Skeletal muscle satellite cell (primary cell): ENCODE measurements at regions not wholly inside any gene's neighbourhood (a gene's known extent, or its start where the extent isn't known, plus 50 kb on each side); places are given as distances from the start of the nearest gene placed in this dataset.
"Not testable (repeated sequence)": the region's sequence is repeated elsewhere in the genome, so short reads cannot be mapped to it uniquely, and the experiment has no call there.

Experiments used
- H3K27me3 ChIP-seq: 2 replicates; pipeline ENCODE4 v1.7.0; 2013; ENCODE audit warnings: low read length; ENCODE audit not compliant: control insufficient read depth, insufficient read depth
- H3K36me3 ChIP-seq: 2 replicates; pipeline ENCODE4 v1.7.0; 2013; ENCODE audit warnings: mild to moderate bottlenecking, control low read depth, low read length; ENCODE audit not compliant: insufficient read depth
- H3K4me1 ChIP-seq: 2 replicates; pipeline ENCODE4 v1.7.0; 2013; ENCODE audit warnings: low read length; ENCODE audit not compliant: control insufficient read depth, insufficient read depth
- H3K4me2 ChIP-seq: 2 replicates; pipeline ENCODE4 v1.7.0; 2013; ENCODE audit warnings: mild to moderate bottlenecking, low read length
- H3K4me3 ChIP-seq: 2 replicates; pipeline ENCODE4 v1.7.0; 2013; ENCODE audit warnings: low read length
- H3K9ac ChIP-seq: 2 replicates; pipeline ENCODE4 v1.7.0; 2013; ENCODE audit warnings: mild to moderate bottlenecking, low read depth, low read length, moderate library complexity
- H3K9me3 ChIP-seq: replicated peaks from 2 replicates; pipeline ENCODE4 v1.7.0; 2013; ENCODE audit warnings: mild to moderate bottlenecking, control low read depth, low read length

DNA sequence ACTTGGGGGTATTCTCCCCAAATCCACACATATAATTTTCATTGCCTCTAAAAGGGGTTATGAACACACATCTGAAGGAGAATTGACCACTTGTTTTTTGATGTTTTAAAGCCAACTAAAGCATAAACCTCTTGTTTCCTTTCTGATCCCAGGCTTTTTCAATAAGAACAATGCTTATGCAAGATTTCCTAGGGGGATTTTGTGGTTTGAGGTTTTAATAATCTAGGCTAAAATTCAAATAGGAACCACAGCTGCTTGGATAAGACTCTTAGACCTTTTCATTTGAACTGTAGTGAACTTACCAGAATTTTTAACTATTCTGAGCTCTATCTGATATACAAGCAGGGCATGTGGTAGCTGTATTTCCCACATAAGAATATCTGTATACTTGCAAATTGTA, 651.1 kb downstream of the ANKRD50 start:
- Histone ChIP-seq H3K9me3 (no peaks in the 10 kb centered on the region), H3K4me3 (no peak overlapping the region), H3K4me2 (peak overlapping the region; percentile 71), H3K36me3 (no peaks in the 10 kb centered on the region), H3K27me3 (no peaks in the 10 kb centered on the region), H3K4me1 (peaks cover 30% of the 10 kb centered on the region), H3K9ac (peak overlapping the region; percentile 74)

DNA sequence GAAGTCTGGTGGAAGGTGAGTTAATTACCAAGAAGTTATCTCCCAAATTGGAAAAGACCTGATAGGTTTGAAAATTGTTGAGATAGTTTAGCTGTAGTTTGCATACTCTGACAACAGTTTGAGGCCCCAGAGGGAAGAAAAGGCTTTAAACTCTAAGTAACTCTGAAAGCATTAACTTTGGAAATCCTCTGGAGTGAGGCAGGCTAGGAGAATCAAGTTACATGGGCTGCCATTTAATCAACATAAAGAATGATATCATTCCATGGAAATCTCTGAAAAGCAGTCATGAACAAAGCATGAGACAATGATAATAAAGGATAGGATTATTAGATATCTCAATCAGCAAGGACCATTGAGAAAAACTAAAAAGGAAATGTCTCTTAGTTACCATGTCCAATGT, 647.1 kb downstream of the ANKRD50 start:
- Histone ChIP-seq H3K4me3 (no peak overlapping the region), H3K4me2 (no peak overlapping the region), H3K9me3 (peaks cover 7% of the 10 kb centered on the region), H3K27me3 (no peaks in the 10 kb centered on the region), H3K9ac (no peak overlapping the region), H3K36me3 (no peaks in the 10 kb centered on the region), H3K4me1 (peaks cover 17% of the 10 kb centered on the region)

DNA sequence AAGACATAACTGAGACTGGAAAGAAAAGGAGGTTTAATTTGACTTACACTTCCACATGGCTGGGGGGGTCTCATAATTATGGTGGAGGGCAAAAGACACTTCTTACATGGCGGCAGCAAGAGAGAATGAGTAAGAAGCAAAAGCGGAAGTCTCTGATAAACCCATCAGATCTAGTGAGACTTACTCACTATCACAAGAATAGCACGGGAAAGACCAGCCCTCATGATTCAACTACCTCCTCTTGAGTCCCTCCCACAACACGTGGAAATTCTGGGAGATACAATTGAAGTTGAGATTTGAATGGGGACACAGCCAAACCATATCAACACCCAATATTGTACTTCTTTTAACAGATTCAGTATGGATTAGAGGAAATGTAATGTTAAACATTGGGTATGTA, 646.6 kb downstream of the ANKRD50 start:
- Histone ChIP-seq H3K9ac (no peak overlapping the region), H3K4me2 (no peak overlapping the region), H3K36me3 (no peaks in the 10 kb centered on the region), H3K9me3 (peaks cover 9% of the 10 kb centered on the region), H3K4me3 (no peak overlapping the region), H3K4me1 (peaks cover 12% of the 10 kb centered on the region), H3K27me3 (no peaks in the 10 kb centered on the region)

- H3K4me3 ChIP-seq: no peak overlapping the region
- H3K36me3 ChIP-seq: no peaks in the 10 kb centered on the region
- H3K4me2 ChIP-seq: no peak overlapping the region
- no peak overlapping the region for H3K9ac ChIP-seq
- peaks cover 5% of the 10 kb centered on the region for H3K4me1 ChIP-seq
- H3K27me3 ChIP-seq: no peaks in the 10 kb centered on the region
- H3K9me3 ChIP-seq: peaks cover 15% of the 10 kb centered on the region
Observed at GRCh38 chr4:124066595-124066994, 645.9 kb downstream of the ANKRD50 start.

GRCh38 chr4:124067046-124067445, 645.5 kb downstream of the ANKRD50 start:
- Histone ChIP-seq H3K36me3 (no peaks in the 10 kb centered on the region), H3K4me3 (no peak overlapping the region), H3K4me2 (no peak overlapping the region), H3K4me1 (peaks cover under 1% of the 10 kb centered on the region), H3K9ac (no peak overlapping the region), H3K9me3 (peaks cover 15% of the 10 kb centered on the region), H3K27me3 (no peaks in the 10 kb centered on the region)

DNA sequence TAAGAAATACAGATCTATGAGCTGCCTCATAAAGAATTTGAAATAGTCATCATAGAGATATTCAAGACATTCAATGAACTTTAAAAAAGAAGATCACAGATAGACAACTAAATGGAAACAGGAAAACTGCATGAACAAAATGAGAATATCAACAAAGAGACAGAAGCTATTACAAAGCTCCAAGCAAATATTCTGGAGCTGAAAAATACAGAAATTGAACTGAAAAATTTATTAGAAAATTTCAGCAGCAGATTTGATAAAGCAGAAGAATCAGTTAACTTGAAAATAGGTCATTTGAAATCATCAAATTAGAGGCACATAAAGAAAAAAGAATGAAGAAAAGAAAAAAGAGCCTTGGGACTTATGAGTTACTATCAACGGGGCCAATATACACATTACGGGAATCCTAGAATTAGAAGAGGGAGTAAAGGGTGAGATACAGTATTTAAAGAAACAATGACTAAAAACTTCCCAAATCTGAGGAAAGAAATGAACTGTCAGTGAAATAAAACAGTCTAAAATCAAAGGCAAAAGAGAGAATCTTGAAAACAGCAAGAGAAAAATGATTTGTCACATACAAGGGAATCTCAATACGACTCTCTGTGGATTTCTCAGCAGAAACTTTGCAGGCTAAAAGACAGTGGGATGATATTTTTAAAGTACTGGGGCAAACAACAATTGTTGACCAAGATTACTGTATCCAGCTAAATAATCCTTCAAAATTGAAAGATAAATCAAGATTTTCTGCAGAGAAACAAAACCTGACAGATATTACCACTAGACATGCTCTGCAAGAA, 641.6 kb downstream of the ANKRD50 start:
- no peaks in the 10 kb centered on the region for H3K4me1 ChIP-seq
- H3K9me3 ChIP-seq: peaks cover 19% of the 10 kb centered on the region
- no peak overlapping the region for H3K4me3 ChIP-seq
- no peaks in the 10 kb centered on the region for H3K27me3 ChIP-seq
- H3K4me2 ChIP-seq: no peak overlapping the region
- H3K9ac ChIP-seq: no peak overlapping the region
- H3K36me3 ChIP-seq: no peaks in the 10 kb centered on the region

- not testable (repeated sequence) for H3K27me3 ChIP-seq, H3K36me3 ChIP-seq, H3K4me1 ChIP-seq, H3K4me2 ChIP-seq, H3K9ac ChIP-seq, H3K4me3 ChIP-seq
- peaks cover 14% of the 10 kb centered on the region for H3K9me3 ChIP-seq
Observed at GRCh38 chr4:124075276-124075675, 637.3 kb downstream of the ANKRD50 start.

- H3K27me3 ChIP-seq: no peaks in the 10 kb centered on the region
- no peak overlapping the region for H3K4me2 ChIP-seq
- H3K4me3 ChIP-seq: no peak overlapping the region
- no peaks in the 10 kb centered on the region for H3K9me3 ChIP-seq
- no peak overlapping the region for H3K9ac ChIP-seq
- H3K4me1 ChIP-seq: peaks cover 4% of the 10 kb centered on the region
- no peaks in the 10 kb centered on the region for H3K36me3 ChIP-seq
Observed at GRCh38 chr4:124079174-124079780, 633.3 kb downstream of the ANKRD50 start.

- no peak overlapping the region for H3K9ac ChIP-seq
- H3K27me3 ChIP-seq: no peaks in the 10 kb centered on the region
- H3K4me1 ChIP-seq: peaks cover 4% of the 10 kb centered on the region
- no peak overlapping the region for H3K4me3 ChIP-seq
- H3K9me3 ChIP-seq: no peaks in the 10 kb centered on the region
- H3K4me2 ChIP-seq: no peak overlapping the region
- H3K36me3 ChIP-seq: no peaks in the 10 kb centered on the region
Observed at GRCh38 chr4:124083711-124084110, 628.8 kb downstream of the ANKRD50 start.

DNA sequence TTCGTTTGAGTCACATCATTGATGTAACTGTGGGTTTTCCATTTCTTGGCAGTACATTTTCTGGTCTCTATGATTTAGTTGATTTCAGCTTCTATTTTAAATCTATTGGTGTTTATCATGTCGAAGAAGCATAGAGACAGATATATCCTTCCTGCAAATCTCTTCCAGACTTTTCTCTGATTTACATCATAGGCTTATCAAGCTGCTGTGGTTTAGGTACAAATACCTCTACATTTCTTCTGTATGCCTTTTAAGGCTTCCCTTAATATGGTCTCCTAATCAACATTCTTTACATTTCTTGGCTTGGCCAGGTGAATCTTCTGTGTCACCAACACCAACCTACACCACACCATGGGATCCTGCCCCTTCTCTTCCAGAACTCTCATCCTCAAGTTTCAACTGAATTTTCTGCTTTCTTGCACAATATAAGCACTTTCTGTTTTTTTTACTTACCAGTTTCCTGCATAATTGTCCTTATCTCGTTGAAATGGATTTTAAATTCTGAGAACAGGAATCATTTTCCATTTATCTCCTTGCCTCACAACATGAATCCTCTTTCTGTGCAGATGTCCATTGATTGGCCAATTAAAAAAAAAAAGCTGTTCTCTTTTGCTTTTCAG, 626.9 kb downstream of the ANKRD50 start:
- Histone ChIP-seq H3K9ac (no peak overlapping the region), H3K27me3 (no peaks in the 10 kb centered on the region), H3K4me3 (no peak overlapping the region), H3K9me3 (no peaks in the 10 kb centered on the region), H3K36me3 (no peaks in the 10 kb centered on the region), H3K4me2 (no peak overlapping the region), H3K4me1 (no peaks in the 10 kb centered on the region)

DNA sequence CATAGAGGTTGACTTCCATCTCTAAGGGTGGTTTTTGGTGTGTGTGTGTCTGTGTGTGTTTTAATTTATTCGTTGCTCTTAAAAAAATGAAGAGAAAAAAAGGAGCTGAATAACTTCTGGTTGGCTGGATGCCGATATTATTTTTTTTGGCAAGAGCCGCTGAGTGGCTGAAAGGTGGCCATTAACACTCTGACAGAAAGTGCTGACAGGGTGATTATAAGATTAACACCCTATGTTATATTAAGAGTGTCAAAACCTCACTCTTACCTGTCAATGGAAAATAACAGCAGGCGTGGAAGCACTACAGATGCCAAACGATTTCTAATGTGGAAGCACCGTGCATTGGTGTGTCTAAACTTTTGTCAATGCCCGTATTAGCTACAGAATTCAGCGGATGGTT, 622.5 kb downstream of the ANKRD50 start:
- Histone ChIP-seq H3K4me3 (no peak overlapping the region), H3K36me3 (no peaks in the 10 kb centered on the region), H3K4me1 (no peaks in the 10 kb centered on the region), H3K9ac (no peak overlapping the region), H3K27me3 (no peaks in the 10 kb centered on the region), H3K9me3 (no peaks in the 10 kb centered on the region), H3K4me2 (no peak overlapping the region)
